ENCODE measurements at regions not wholly inside any gene's neighbourhood (a gene's known extent, or its start where the extent isn't known, plus 50 kb on each side); places are given as distances from the start of the nearest gene placed in this dataset.

- TF ChIP-seq CTCF (IDR thresholded peaks at IDR 0.05; ENCODE audit: low read depth, low read length), result no peak
- no peak for DNase-seq (ENCODE audit: extremely low read depth, low read depth)
Measured at GRCh38 chr2:16002144-16002543, 61.8 kb downstream of the MYCN start.

GRCh38 chr2:16000642-16001041 lies 60.3 kb downstream of the MYCN start:
- no peak for TF ChIP-seq CTCF (IDR thresholded peaks at IDR 0.05; ENCODE audit: low read depth, low read length)

GRCh38 chr2:15999596-16000469 lies 59.5 kb downstream of the MYCN start:
- DNase-seq (ENCODE audit: extremely low read depth, low read depth), result no peak
- TF ChIP-seq CTCF (IDR thresholded peaks at IDR 0.05; ENCODE audit: low read depth, low read length), result no peak

More at GRCh38 chr2:16000642-16001041, 60.3 kb downstream of the MYCN start:
- DNase-seq (ENCODE audit: extremely low read depth, low read depth), result no peak

GRCh38 chr2:15997728-15998280 lies 57.5 kb downstream of the MYCN start:
- no peak for TF ChIP-seq CTCF (IDR thresholded peaks at IDR 0.05; ENCODE audit: low read depth, low read length)

GRCh38 chr2:15996536-15997423 lies 56.4 kb downstream of the MYCN start:
- no peak for DNase-seq (ENCODE audit: extremely low read depth, low read depth)
- TF ChIP-seq CTCF (IDR thresholded peaks at IDR 0.05; ENCODE audit: low read depth, low read length), result no peak

More at GRCh38 chr2:15997728-15998280, 57.5 kb downstream of the MYCN start:
- no peak for DNase-seq (ENCODE audit: extremely low read depth, low read depth)
